ENCODE measurements at regions not wholly inside any gene's neighbourhood (a gene's known extent, or its start where the extent isn't known, plus 50 kb on each side); places are given as distances from the start of the nearest gene placed in this dataset.
A peak's percentile ranks its signal among the peaks of the same experiment; 100 is the strongest.
"Not testable (repeated sequence)": the region's sequence is repeated elsewhere in the genome, so short reads cannot be mapped to it uniquely, and the experiment has no call there.

- H3K27ac ChIP-seq, result no peak overlapping the region
- TF ChIP-seq CTCF (conservative IDR thresholded peaks at IDR 0.05), result peak; percentile 78
- TF ChIP-seq ZFX (IDR thresholded peaks at IDR 0.05), result no peak
Observed at GRCh38 chr3:69671082-69671952, 67.9 kb upstream of the MITF start.

- TF ChIP-seq ZFX (IDR thresholded peaks at IDR 0.05) (no peak), CTCF (conservative IDR thresholded peaks at IDR 0.05) (no peak)
Observed at GRCh38 chr3:69669070-69669469, 70.2 kb upstream of the MITF start.

GRCh38 chr3:69665026-69665737 is 74.1 kb upstream of the MITF start:
- no peak overlapping the region for H3K27ac ChIP-seq
- TF ChIP-seq ZFX (IDR thresholded peaks at IDR 0.05) (no peak), CTCF (conservative IDR thresholded peaks at IDR 0.05) (no peak)

More at GRCh38 chr3:69669070-69669469, 70.2 kb upstream of the MITF start:
- H3K27ac ChIP-seq, result no peak overlapping the region

- H3K27ac ChIP-seq, result no peak overlapping the region
- TF ChIP-seq ZFX (IDR thresholded peaks at IDR 0.05), result no peak
- TF ChIP-seq CTCF (conservative IDR thresholded peaks at IDR 0.05), result no peak
Observed at GRCh38 chr3:69660631-69661030, 78.6 kb upstream of the MITF start.

GRCh38 chr3:69659180-69659910 is 79.9 kb upstream of the MITF start:
- TF ChIP-seq ZFX (IDR thresholded peaks at IDR 0.05), result no peak
- TF ChIP-seq CTCF (conservative IDR thresholded peaks at IDR 0.05), result no peak
- H3K27ac ChIP-seq, result no peak overlapping the region

GRCh38 chr3:69658514-69659140 is 80.6 kb upstream of the MITF start:
- TF ChIP-seq ZFX (IDR thresholded peaks at IDR 0.05) (no peak), CTCF (conservative IDR thresholded peaks at IDR 0.05) (no peak)
- no peak overlapping the region for H3K27ac ChIP-seq

GRCh38 chr3:69657030-69657429 is 82.2 kb upstream of the MITF start:
- H3K27ac ChIP-seq, result not testable (repeated sequence)

All from C4-2B (cell line).